Activated CD4-positive, CD25-positive, alpha-beta regulatory T cell (primary cell): ENCODE measurements at regions not wholly inside any gene's neighbourhood (a gene's known extent, or its start where the extent isn't known, plus 50 kb on each side); places are given as distances from the start of the nearest gene placed in this dataset.
"Not testable (repeated sequence)": the region's sequence is repeated elsewhere in the genome, so short reads cannot be mapped to it uniquely, and the experiment has no call there.

Source experiments
- DNase-seq, 4 experiments: peaks; one replicate each; lab custom pipeline; 2025; lab: John Stamatoyannopoulos, UW

- no peak for DNase-seq
Observed at GRCh38 chrX:22800360-22800759, 199.4 kb upstream of the DDX53 start.

- no peak for DNase-seq
Observed at GRCh38 chrX:22800806-22801205, 199.0 kb upstream of the DDX53 start.

- no peak for DNase-seq
Observed at GRCh38 chrX:22803353-22803752, 196.4 kb upstream of the DDX53 start.

- DNase-seq, result no peak
Observed at GRCh38 chrX:22810876-22811275, 188.9 kb upstream of the DDX53 start.

- no peak for DNase-seq
Observed at GRCh38 chrX:22818061-22818460, 181.7 kb upstream of the DDX53 start.

GRCh38 chrX:22855693-22856092 lies 144.1 kb upstream of the DDX53 start:
- DNase-seq, result no peak

- no peak for DNase-seq
Observed at GRCh38 chrX:22859642-22860041, 140.1 kb upstream of the DDX53 start.

GRCh38 chrX:22866801-22867200 lies 133.0 kb upstream of the DDX53 start:
- not testable (repeated sequence) for DNase-seq

- DNase-seq, result no peak
Observed at GRCh38 chrX:22882543-22882942, 117.2 kb upstream of the DDX53 start.

- no peak for DNase-seq
Observed at GRCh38 chrX:22889819-22890218, 109.9 kb upstream of the DDX53 start.

- no peak for DNase-seq
Observed at GRCh38 chrX:22912616-22913015, 87.1 kb upstream of the DDX53 start.

GRCh38 chrX:22922961-22923360 lies 76.8 kb upstream of the DDX53 start:
- no peak for DNase-seq

GRCh38 chrX:22934640-22935039 lies 65.1 kb upstream of the DDX53 start:
- DNase-seq, result no peak

- DNase-seq, result no peak
Observed at GRCh38 chrX:22944945-22945344, 54.8 kb upstream of the DDX53 start.
